Neuron (in vitro differentiated cells): ENCODE measurements at regions not wholly inside any gene's neighbourhood (a gene's known extent, or its start where the extent isn't known, plus 50 kb on each side); places are given as distances from the start of the nearest gene placed in this dataset.

Source experiments
- H2AFZ ChIP-seq: one replicate; pipeline ENCODE4 v1.6.1; 2013; ENCODE audit warnings: low read depth, mild to moderate bottlenecking, inconsistent platforms, low read length, moderate library complexity
- H3K27me3 ChIP-seq: one replicate; pipeline ENCODE4 v1.6.1; 2013; ENCODE audit warnings: low read length; ENCODE audit not compliant: insufficient read depth
- H3K36me3 ChIP-seq: one replicate; pipeline ENCODE4 v1.6.1; 2013; ENCODE audit warnings: low read length; ENCODE audit not compliant: insufficient read depth
- H3K4me1 ChIP-seq: one replicate; pipeline ENCODE4 v1.6.1; 2013; ENCODE audit warnings: low read length; ENCODE audit not compliant: insufficient read depth
- H3K4me3 ChIP-seq: 2 replicates; pipeline ENCODE4 v1.5.1; 2013; ENCODE audit warnings: mild to moderate bottlenecking, low read length, moderate library complexity
- H3K9me3 ChIP-seq: one replicate; pipeline ENCODE4 v1.6.1; 2013; ENCODE audit warnings: low read length

DNA sequence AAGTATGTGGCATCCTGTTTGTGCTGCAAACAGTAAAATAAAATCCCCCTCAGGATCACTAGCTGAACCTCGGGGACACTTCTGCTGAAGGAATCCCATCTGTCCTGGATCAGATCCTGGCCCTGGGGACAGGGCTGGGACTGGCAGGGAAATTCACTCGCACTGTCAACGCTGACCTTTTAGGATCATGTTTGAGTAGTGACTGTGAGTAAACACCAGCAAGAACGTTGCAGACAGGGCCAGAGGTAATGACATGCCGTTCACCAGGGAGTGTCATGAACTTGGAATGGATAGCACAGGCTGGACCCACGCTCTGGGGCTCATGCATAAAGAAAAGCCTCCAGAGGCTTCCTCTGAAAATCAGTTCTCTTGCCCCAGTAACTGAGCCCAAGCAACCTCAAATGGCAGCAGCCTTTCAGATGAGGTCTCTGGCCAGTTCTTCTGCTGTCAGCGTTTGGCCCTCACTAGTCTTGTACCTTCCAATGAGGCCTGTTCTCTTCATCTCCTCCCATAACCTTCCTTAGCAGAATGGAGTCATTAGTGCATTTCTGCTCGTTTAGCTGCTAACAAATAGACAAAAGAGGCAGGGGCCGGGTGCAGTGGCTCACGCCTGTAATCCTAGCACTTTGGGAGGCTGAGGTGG is 51.0 kb upstream of the BARX2 start:
- H3K27me3 ChIP-seq, result no peaks in the 10 kb centered on the region
- no peaks in the 10 kb centered on the region for H3K9me3 ChIP-seq
- H3K4me3 ChIP-seq, result peak overlapping the region; percentile 22
- H3K4me1 ChIP-seq, result peaks cover 11% of the 10 kb centered on the region
- H3K36me3 ChIP-seq, result no peaks in the 10 kb centered on the region
- H2AFZ ChIP-seq, result no peak overlapping the region

DNA sequence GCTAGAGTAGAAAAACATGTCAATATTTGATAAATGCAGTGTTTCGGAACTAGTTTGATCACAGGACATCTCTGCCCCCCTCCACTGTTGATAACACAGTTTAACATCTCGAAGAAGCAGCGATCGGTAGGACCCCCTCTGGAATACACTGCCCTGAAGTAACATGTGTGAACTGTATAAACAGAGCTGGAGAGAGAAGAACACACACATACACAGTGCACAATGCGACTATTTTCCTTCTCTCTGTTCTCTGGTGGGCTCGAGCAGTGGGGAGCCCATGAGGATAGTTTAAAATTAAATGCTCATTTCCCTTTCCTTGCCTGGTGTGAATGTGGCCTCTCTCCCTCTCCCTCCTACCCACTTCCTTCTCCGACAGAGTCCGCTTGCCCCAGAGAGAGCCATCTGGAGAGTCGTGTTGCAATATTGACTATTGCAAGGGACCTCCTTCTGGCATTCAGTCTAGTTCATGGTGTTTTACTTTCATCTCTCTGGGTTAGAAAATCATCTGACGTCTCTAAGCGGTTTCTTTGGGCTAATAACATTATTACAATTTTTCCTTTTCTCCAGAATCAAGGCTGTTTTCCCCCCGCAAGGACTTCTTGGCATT is 51.6 kb upstream of the BARX2 start:
- Histone ChIP-seq H3K36me3 (no peaks in the 10 kb centered on the region), H3K4me3 (peak overlapping the region; percentile 22), H3K27me3 (no peaks in the 10 kb centered on the region), H3K9me3 (no peaks in the 10 kb centered on the region), H3K4me1 (peaks cover 11% of the 10 kb centered on the region), H2AFZ (no peak overlapping the region)

DNA sequence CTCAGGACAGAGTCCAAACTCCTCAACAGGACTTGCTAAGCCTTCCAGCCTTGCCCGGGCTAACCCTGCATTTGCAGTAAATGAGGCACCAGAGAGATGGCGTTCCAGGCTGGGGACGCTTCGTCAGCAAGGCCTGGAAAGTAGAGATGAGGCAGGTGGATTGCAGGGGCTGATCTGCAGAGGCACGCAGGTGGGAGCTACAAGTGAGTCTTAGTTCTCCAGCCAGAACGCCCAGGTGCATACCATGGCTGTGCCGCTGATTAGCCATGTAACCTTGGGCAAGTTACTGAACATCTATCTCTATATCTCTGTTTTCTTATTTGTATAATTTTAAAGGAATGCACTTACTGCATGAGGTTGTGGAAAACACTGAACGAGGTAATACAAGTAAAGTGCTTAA is 52.7 kb upstream of the BARX2 start:
- no peaks in the 10 kb centered on the region for H3K36me3 ChIP-seq
- H3K27me3 ChIP-seq, result no peaks in the 10 kb centered on the region
- no peak overlapping the region for H3K4me3 ChIP-seq
- H3K4me1 ChIP-seq, result peaks cover 11% of the 10 kb centered on the region
- H3K9me3 ChIP-seq, result no peaks in the 10 kb centered on the region
- H2AFZ ChIP-seq, result no peak overlapping the region

DNA sequence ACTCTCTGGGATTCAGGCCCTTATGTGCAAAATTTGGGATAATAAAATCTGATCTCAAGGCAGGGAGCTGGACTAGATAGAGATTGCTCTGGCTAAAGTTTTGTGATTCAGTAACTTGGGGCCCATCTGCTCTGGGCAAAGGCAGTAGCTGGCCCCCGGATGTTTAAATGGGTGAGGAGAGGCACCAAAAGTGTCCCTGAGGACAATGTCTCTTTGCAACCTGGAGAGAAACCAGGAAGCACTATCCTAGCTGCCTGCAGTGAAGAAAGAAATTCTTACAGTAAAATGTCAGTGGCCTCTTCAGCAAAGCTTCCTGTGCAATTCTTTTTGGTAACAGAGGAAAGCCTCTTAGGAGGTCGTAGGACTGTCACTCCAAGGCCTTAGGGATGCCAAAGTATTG is 54.6 kb upstream of the BARX2 start:
- H2AFZ ChIP-seq, result no peak overlapping the region
- H3K36me3 ChIP-seq, result no peaks in the 10 kb centered on the region
- H3K4me3 ChIP-seq, result no peak overlapping the region
- H3K9me3 ChIP-seq, result no peaks in the 10 kb centered on the region
- no peaks in the 10 kb centered on the region for H3K27me3 ChIP-seq
- H3K4me1 ChIP-seq, result peaks cover 11% of the 10 kb centered on the region

DNA sequence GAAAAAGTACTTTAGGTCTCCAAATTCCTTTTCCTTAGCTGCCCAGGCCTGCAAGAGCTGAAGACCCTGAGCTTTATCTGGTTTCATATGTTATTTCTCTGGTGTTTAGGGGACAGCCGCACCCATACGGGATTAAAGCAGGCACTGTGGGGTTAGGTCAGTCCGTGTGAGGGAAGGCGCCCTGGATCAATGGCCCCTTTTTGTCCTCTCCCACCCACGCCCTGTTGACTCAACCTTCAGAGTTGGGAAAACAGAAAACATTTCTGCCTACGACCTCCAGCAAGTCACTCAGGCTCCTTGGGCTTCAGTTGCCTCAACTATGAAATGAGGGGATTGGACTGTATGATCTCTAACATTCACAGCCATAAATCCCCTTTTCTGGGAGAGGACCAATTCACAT is 55.2 kb upstream of the BARX2 start:
- H2AFZ ChIP-seq, result no peak overlapping the region
- peaks cover 12% of the 10 kb centered on the region for H3K4me1 ChIP-seq
- no peaks in the 10 kb centered on the region for H3K27me3 ChIP-seq
- no peaks in the 10 kb centered on the region for H3K36me3 ChIP-seq
- H3K4me3 ChIP-seq, result no peak overlapping the region
- no peaks in the 10 kb centered on the region for H3K9me3 ChIP-seq

DNA sequence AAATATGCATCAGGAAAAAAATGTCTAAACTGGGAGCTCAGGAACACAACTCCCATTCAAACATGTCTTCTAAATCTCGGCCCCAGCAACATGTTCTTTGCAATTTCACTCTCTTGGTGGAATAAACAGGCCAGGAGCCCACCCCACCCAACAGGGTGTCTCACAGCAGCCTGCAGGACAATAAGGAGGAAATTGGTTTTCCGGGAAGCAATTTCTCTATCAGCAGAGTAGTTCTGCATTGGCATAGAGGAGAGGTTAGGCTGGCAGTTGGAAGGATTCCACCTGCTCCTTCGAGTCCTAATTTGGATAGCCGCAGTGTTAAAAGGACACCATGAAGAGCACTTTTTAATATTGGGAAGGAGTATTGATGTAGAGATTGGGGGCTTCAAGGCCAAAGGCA is 55.9 kb upstream of the BARX2 start:
- Histone ChIP-seq H3K4me1 (peaks cover 13% of the 10 kb centered on the region), H3K4me3 (no peak overlapping the region), H3K36me3 (no peaks in the 10 kb centered on the region), H2AFZ (no peak overlapping the region), H3K27me3 (no peaks in the 10 kb centered on the region), H3K9me3 (no peaks in the 10 kb centered on the region)

DNA sequence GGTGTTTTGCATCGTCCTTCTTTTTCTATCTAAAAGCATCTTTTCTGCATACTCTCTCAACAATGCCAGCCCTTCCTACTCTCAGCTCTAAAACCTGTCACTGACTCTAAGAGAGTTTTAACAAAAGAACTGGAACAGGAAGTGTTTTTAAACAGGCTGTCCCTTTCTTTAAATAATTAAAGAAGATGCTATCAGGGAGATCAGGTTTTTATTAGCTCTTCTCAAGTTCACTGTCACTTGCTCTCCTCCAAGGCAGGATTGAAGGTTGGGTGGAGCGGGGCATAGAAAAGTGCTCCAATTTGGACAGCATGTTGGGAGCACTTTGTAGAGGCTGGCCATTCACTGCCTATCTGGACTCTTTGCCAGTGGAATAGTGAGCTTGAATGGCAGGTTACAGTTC is 56.4 kb upstream of the BARX2 start:
- H3K4me1 ChIP-seq, result peaks cover 7% of the 10 kb centered on the region
- no peaks in the 10 kb centered on the region for H3K36me3 ChIP-seq
- no peak overlapping the region for H2AFZ ChIP-seq
- no peaks in the 10 kb centered on the region for H3K9me3 ChIP-seq
- H3K27me3 ChIP-seq, result no peaks in the 10 kb centered on the region
- no peak overlapping the region for H3K4me3 ChIP-seq

DNA sequence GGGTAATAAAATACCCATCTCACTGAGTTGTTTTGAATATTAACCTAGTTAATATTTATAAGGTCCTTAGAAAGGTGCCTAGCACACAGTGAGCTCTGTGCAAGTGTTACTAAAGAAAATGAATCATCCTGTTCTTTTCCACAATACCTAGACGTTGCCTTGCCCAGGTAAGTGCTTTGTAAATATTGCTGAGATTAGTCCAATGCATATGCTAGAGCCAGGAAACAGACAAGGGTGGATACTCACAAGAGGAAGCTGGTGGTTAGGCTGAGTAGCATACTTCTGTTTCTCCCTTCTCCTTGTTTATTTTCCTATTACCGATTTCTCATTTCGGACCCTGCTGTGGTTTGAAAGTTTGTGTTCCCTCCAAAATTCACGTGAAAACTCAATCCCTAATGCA is 58.1 kb upstream of the BARX2 start:
- no peaks in the 10 kb centered on the region for H3K9me3 ChIP-seq
- H3K27me3 ChIP-seq, result no peaks in the 10 kb centered on the region
- no peak overlapping the region for H3K4me3 ChIP-seq
- no peak overlapping the region for H2AFZ ChIP-seq
- H3K4me1 ChIP-seq, result peaks cover 3% of the 10 kb centered on the region
- no peaks in the 10 kb centered on the region for H3K36me3 ChIP-seq

DNA sequence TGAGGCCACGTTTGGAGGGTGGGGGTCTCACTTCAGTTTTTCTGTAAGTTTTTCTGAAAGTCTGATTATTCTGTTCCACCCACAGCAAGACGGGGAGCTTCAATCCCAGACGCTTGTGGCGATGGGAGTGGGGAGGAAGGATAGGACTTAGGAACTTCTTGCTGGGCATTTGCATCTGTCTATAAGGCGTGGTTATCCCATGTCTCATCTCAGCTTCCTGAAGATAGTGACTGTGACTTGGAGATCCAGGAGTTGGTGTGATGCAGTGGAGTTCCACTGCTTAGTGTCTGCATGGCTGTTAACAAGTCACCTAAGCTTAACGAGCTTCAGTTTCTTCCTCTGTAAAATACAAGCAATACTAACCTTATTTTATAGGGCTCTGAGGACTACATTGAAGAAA is 58.9 kb upstream of the BARX2 start:
- Histone ChIP-seq H3K4me1 (peaks cover 3% of the 10 kb centered on the region), H3K36me3 (no peaks in the 10 kb centered on the region), H3K9me3 (no peaks in the 10 kb centered on the region), H2AFZ (no peak overlapping the region), H3K27me3 (no peaks in the 10 kb centered on the region), H3K4me3 (no peak overlapping the region)

DNA sequence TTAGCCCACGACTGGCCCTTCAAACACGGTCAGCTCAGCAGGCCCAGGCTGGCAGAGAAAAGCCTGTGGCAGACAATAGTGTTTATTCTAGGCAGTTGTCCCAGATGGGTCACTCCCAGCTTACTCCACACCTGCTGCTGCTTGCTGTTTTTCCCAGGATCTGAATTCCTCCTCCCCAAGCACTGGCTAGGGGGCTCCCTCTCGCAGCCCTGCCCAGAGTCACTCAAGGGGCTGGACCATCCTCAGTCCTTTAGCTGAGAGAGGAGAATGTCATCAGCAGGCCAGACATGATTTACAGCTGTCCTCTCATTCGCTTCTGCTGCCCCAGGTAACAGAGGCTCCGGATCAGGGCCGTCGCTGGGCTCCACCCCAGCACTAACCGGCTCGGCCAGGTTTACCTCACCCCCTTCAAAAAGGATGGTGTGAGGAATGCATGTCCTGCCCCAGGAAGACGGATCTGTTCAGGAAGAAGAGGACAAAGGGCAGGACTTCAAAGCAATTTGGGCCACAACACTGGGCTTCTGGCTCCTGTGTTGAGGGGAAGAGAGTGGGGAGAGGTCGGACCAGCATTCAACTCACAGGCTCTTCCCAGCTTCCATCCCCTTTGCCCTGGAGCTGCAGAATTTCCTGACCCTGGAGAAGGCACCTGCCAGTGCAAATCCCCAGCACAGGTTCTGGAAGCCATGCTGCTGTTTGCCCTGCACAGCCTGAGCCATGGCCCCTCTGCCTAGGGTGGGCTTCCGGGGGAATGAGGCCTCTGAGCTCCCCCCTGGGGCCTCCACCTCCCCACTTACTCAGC is 59.7 kb upstream of the BARX2 start:
- H3K9me3 ChIP-seq, result no peaks in the 10 kb centered on the region
- peaks cover 3% of the 10 kb centered on the region for H3K4me1 ChIP-seq
- no peak overlapping the region for H3K4me3 ChIP-seq
- H3K36me3 ChIP-seq, result no peaks in the 10 kb centered on the region
- H3K27me3 ChIP-seq, result no peaks in the 10 kb centered on the region
- H2AFZ ChIP-seq, result peak overlapping the region; percentile 16

DNA sequence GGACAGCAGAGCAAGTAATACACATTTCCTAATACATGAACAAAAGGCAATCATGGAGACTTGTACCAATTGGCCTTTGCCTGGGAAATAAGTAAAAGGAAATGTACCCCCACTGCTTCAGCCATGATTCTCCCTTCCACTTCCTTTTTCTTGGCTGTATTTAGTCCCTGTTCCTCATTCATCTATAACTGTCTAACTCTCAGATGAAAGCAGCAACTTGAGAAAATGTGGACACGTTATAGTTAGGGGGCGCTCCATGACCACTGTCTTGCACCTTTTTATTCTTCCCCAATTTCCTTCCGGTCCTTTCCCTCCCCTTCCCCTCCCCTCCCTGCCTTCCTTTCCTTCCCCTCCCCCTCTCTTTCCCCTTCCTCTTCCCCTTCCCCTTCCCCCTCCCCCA is 61.3 kb upstream of the BARX2 start:
- peaks cover 3% of the 10 kb centered on the region for H3K4me1 ChIP-seq
- no peaks in the 10 kb centered on the region for H3K27me3 ChIP-seq
- H2AFZ ChIP-seq, result no peak overlapping the region
- H3K4me3 ChIP-seq, result no peak overlapping the region
- H3K36me3 ChIP-seq, result no peaks in the 10 kb centered on the region
- H3K9me3 ChIP-seq, result no peaks in the 10 kb centered on the region

DNA sequence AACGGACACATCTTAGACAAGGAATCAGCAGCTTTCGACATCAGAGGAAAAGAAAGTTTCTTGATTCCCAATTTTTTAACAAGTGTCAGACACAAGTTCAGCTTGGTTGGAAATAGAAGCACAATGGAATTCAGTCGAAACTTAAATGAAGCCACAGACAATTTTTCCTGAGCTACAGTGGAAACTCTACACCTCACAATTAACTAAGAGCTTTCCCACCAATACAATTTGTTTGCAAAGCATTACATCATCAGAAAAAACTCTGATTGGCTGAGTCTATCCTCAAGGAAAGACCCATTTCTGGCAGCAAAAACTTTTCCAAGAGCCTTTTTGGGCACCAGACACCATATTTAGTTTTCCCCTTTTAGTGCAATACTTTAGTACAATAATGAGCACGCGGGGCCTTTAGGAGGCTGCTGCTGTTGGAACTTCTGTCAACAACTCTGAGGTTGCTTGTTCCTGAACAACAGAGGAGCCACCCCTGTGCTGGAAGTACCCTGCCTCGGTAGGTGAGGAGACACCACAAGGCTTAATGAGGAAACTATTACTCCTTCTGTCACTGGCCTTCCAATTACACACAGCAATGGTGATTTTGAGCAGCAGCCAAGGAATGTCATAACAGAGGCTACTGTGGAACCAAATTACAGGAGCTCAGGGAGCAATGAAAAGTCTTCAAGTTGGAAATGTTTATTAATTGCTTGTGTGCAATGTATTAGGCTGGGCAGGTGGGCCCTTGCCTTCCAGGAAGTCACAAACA is 61.9 kb upstream of the BARX2 start:
- Histone ChIP-seq H3K27me3 (no peaks in the 10 kb centered on the region), H3K4me3 (no peak overlapping the region), H3K4me1 (peaks cover 3% of the 10 kb centered on the region), H2AFZ (no peak overlapping the region), H3K9me3 (no peaks in the 10 kb centered on the region), H3K36me3 (no peaks in the 10 kb centered on the region)
